Esophagus muscularis mucosa (tissue), 4 donors: ENCODE measurements at regions not wholly inside any gene's neighbourhood (a gene's known extent, or its start where the extent isn't known, plus 50 kb on each side); places are given as distances from the start of the nearest gene placed in this dataset.

Source experiments
- EP300 ChIP-seq: sonication (generic); formaldehyde crosslinking; IDR thresholded peaks from one replicate; pipeline ENCODE4 v1.6.1; 2017; ENCODE audit warnings: antibody characterized with exemption
- POLR2A ChIP-seq: fragments of 450-650 bp; IDR thresholded peaks from one replicate; pipeline ENCODE4 v1.6.1; 2017; ENCODE audit warnings: antibody characterized with exemption, moderate library complexity, mild to moderate bottlenecking, low read depth
- POLR2AphosphoS5 ChIP-seq, 2 donors: sonication (generic); formaldehyde crosslinking; IDR thresholded peaks; one replicate each; pipeline ENCODE4 v1.6.1; 2017; ENCODE audit warnings: antibody characterized with exemption in 2 of 2
- TF ChIP-seq, protein P1 (sequence below), 3 experiments: fragments of 200-600 bp in 2 of 3; fragments of 450-650 bp in 1 of 3; sonication (generic) in 2 of 3; IDR thresholded peaks; one replicate each; pipeline ENCODE4 v1.5.1; 2017 to 2019; ENCODE audit warnings: antibody characterized with exemption in 3 of 3, mild to moderate bottlenecking in 2 of 3, moderate library complexity in 1 of 3

DNA sequence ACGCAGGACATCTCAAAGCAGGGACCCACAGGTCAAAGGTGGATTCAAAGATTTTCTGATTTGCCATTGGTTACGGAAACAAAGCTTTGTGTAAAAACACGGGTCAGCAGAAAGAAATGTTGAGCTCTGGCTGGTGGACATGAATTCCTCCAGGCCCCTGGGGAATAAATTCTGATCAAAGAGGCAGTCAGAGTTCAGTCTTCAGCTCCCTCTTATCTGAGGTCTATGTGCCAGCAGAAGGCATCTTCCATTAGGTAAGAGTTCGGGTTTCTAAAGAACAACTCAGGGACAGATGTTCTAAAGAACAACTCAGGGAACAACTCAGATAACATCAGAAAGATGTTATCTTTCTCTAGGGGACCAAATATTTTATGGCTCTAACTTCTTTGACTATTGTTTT lies 64.9 kb upstream of the PALS2 start:
- TF ChIP-seq, protein P1, sequence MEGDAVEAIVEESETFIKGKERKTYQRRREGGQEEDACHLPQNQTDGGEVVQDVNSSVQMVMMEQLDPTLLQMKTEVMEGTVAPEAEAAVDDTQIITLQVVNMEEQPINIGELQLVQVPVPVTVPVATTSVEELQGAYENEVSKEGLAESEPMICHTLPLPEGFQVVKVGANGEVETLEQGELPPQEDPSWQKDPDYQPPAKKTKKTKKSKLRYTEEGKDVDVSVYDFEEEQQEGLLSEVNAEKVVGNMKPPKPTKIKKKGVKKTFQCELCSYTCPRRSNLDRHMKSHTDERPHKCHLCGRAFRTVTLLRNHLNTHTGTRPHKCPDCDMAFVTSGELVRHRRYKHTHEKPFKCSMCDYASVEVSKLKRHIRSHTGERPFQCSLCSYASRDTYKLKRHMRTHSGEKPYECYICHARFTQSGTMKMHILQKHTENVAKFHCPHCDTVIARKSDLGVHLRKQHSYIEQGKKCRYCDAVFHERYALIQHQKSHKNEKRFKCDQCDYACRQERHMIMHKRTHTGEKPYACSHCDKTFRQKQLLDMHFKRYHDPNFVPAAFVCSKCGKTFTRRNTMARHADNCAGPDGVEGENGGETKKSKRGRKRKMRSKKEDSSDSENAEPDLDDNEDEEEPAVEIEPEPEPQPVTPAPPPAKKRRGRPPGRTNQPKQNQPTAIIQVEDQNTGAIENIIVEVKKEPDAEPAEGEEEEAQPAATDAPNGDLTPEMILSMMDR (IDR thresholded peaks at IDR 0.05), result no peak
- TF ChIP-seq POLR2A, result no peak
- no peak for TF ChIP-seq POLR2AphosphoS5 (IDR thresholded peaks at IDR 0.05)
- TF ChIP-seq EP300, result no peak
